Epithelial cell of proximal tubule (primary cell): ENCODE measurements at regions not wholly inside any gene's neighbourhood (a gene's known extent, or its start where the extent isn't known, plus 50 kb on each side); places are given as distances from the start of the nearest gene placed in this dataset.

Experiments used
- DNase-seq: peaks from one replicate; pipeline ENCODE4 v3.0.0-alpha.2; 2011; ENCODE audit warnings: low read depth
- H3K4me3 ChIP-seq: 2 replicates; pipeline ENCODE4 v1.5.1; 2011; ENCODE audit warnings: low read depth, mild to moderate bottlenecking, low read length
- CTCF ChIP-seq: conservative IDR thresholded peaks from 2 replicates; pipeline ENCODE4 v1.5.1; 2012; ENCODE audit warnings: low read depth, mild to moderate bottlenecking, low read length

DNA sequence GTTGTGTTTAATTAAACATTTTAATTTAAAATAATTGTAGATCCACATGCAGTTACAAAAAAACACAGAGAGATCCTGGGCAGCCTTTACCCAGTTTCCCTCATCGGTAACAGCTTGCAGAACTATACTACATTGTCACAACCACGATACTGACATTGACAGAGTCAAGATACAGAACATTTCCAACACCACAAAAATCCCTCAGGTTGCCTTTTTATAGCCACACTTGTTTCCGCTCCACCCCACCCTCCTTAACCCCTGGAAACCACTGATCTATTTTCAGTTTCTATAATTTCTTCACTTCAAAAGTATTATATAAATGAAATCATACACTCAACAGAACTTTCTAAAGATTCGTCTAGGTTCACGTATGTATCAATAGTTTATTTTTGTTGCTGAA is 458.8 kb upstream of the SOX5 start:
- no peak for TF ChIP-seq CTCF
- no peak overlapping the region for H3K4me3 ChIP-seq
- DNase-seq, result no peak

- DNase-seq, result no peak
- no peak overlapping the region for H3K4me3 ChIP-seq
- no peak for TF ChIP-seq CTCF
Measured at GRCh38 chr12:24407884-24408283, 458.4 kb upstream of the SOX5 start.

- H3K4me3 ChIP-seq, result no peak overlapping the region
- TF ChIP-seq CTCF, result no peak
- DNase-seq, result no peak
Measured at GRCh38 chr12:24404086-24404815, 454.8 kb upstream of the SOX5 start.

GRCh38 chr12:24400533-24400932 is 451.1 kb upstream of the SOX5 start:
- no peak for DNase-seq

DNA sequence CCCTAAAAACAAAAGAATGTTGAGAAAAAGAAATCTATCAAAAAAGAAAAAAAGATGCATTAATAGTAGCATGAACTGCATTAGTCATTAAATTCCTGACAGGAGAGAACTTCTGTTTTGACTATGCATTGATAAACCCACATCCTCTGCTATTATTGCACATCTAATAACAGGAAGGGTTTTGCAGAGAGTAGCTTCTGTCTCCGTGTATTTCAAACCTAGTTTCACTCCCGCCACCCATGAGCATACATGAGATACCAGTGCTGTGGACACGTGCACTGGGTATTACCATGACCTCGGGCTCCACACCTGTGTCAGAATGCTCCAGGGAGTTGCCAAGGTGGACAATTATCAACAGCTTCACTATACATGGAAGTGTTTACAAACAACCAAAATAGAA is 449.1 kb upstream of the SOX5 start:
- no peak for TF ChIP-seq CTCF
- DNase-seq, result no peak
- H3K4me3 ChIP-seq, result no peak overlapping the region

More at GRCh38 chr12:24400533-24400932, 451.1 kb upstream of the SOX5 start:
- no peak for TF ChIP-seq CTCF
- H3K4me3 ChIP-seq, result no peak overlapping the region

- H3K4me3 ChIP-seq, result no peak overlapping the region
- no peak for DNase-seq
- TF ChIP-seq CTCF, result no peak
Measured at GRCh38 chr12:24396224-24396623, 446.8 kb upstream of the SOX5 start.

- TF ChIP-seq CTCF, result no peak
- no peak for DNase-seq
Measured at GRCh38 chr12:24394246-24394645, 444.8 kb upstream of the SOX5 start.

More at GRCh38 chr12:24394246-24394645, 444.8 kb upstream of the SOX5 start:
- H3K4me3 ChIP-seq, result no peak overlapping the region
